ENCODE measurements at regions not wholly inside any gene's neighbourhood (a gene's known extent, or its start where the extent isn't known, plus 50 kb on each side); places are given as distances from the start of the nearest gene placed in this dataset.

GRCh38 chr5:74312746-74313145 lies 327.8 kb downstream of the ENC1 start:
- Histone ChIP-seq H3K4me3 (ENCODE audit: low read depth, low read length) (no peak overlapping the region), H3K36me3 (ENCODE audit: control insufficient read depth, insufficient read depth, low read length) (no peaks in the 10 kb centered on the region), H3K27me3 (ENCODE audit: control insufficient read depth, insufficient read depth, low read length) (no peaks in the 10 kb centered on the region)
- DNase-seq (ENCODE audit: low read depth), result no peak
- FAIRE-seq, result no peak
- no peak for TF ChIP-seq CTCF (IDR thresholded peaks at IDR 0.05; ENCODE audit: insufficient read depth, low read length, severe bottlenecking)

DNA sequence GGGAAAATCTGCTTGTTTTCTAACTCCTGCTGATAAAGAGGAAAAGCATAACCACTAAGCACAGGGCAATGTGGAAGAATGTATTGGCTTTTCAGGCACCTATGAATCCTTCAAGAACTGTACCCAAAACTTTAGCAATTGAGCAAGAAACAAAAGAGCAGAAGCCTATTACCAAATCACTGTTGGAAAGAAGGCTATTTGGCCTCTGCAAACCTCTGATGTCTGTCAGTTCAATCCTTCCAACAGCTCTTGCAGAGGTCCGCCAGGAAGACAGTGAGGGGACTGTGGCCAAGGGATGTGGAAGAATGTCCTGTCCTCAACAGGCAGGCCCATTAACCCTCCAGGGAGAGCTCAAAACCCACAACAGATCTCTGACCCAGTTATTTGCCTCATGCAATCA lies 328.6 kb downstream of the ENC1 start:
- no peaks in the 10 kb centered on the region for H3K27me3 ChIP-seq (ENCODE audit: control insufficient read depth, insufficient read depth, low read length)
- no peak for FAIRE-seq
- no peak for DNase-seq (ENCODE audit: low read depth)

GRCh38 chr5:74310997-74311930 lies 329.3 kb downstream of the ENC1 start:
- no peaks in the 10 kb centered on the region for H3K27me3 ChIP-seq (ENCODE audit: control insufficient read depth, insufficient read depth, low read length)
- no peaks in the 10 kb centered on the region for H3K36me3 ChIP-seq (ENCODE audit: control insufficient read depth, insufficient read depth, low read length)
- FAIRE-seq, result no peak
- no peak for TF ChIP-seq CTCF (IDR thresholded peaks at IDR 0.05; ENCODE audit: insufficient read depth, low read length, severe bottlenecking)
- DNase-seq (ENCODE audit: low read depth), result no peak
- no peak overlapping the region for H3K4me3 ChIP-seq (ENCODE audit: low read depth, low read length)

More for the DNA sequence above, 328.6 kb downstream of the ENC1 start:
- Histone ChIP-seq H3K36me3 (ENCODE audit: control insufficient read depth, insufficient read depth, low read length) (no peaks in the 10 kb centered on the region), H3K4me3 (ENCODE audit: low read depth, low read length) (no peak overlapping the region)
- no peak for TF ChIP-seq CTCF (IDR thresholded peaks at IDR 0.05; ENCODE audit: insufficient read depth, low read length, severe bottlenecking)

- peak; percentile 82 for DNase-seq (ENCODE audit: low read depth)
- Histone ChIP-seq H3K4me3 (ENCODE audit: low read depth, low read length) (no peak overlapping the region), H3K27me3 (ENCODE audit: control insufficient read depth, insufficient read depth, low read length) (no peaks in the 10 kb centered on the region), H3K36me3 (ENCODE audit: control insufficient read depth, insufficient read depth, low read length) (no peaks in the 10 kb centered on the region)
- FAIRE-seq, result no peak
- TF ChIP-seq CTCF (IDR thresholded peaks at IDR 0.05; ENCODE audit: insufficient read depth, low read length, severe bottlenecking), result no peak
These were observed 330.1 kb downstream of the ENC1 start for GRCh38 chr5:74310386-74310785.

DNA sequence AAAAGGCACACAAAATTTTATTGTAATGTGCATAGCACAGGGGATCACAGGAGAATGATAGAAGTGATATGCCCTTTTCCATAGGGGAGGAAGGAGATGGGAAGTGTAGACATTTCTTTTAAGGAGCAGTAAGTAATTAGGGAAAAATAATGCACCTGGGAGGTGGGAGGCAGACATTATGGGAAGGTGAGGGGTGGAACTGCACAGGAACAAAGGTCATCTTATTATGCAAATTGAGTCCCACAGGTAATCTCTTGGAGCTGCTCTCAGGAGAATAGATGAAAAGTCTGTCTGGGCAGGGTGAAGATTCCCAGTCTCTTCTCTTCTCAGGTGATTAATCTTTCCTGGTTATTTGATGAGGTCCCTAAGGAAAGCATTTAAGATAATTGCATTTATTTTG lies 331.5 kb downstream of the ENC1 start:
- no peak for FAIRE-seq

More for the DNA sequence above, 331.5 kb downstream of the ENC1 start:
- no peaks in the 10 kb centered on the region for H3K36me3 ChIP-seq (ENCODE audit: control insufficient read depth, insufficient read depth, low read length)
- H3K4me3 ChIP-seq (ENCODE audit: low read depth, low read length), result no peak overlapping the region
- H3K27me3 ChIP-seq (ENCODE audit: control insufficient read depth, insufficient read depth, low read length), result no peaks in the 10 kb centered on the region
- DNase-seq (ENCODE audit: low read depth), result no peak
- no peak for TF ChIP-seq CTCF (IDR thresholded peaks at IDR 0.05; ENCODE audit: insufficient read depth, low read length, severe bottlenecking)

All from bronchial epithelial cell (primary cell).